ENCODE measurements at regions not wholly inside any gene's neighbourhood (a gene's known extent, or its start where the extent isn't known, plus 50 kb on each side); places are given as distances from the start of the nearest gene placed in this dataset.
A peak's percentile ranks its signal among the peaks of the same experiment; 100 is the strongest.

DNA sequence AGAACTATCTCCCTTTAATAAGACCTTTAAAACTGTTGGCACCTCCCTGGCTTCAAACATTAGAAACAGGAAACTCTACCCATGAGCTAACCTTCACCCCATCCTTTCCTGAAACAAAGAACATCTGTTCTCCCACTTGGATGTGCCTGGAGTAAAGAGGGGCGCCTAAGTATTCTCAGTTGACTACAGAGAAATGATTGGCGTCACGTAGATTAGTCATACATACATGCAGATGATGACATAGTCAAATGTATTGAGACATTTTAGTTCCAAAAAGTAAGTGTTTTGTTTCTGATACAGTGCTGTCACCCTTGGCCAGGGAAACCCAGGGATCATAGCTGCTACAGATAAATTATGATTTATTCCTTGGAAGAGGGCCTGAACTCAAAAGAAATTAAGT is 260.0 kb upstream of the PLEKHG7 start:
- no peak overlapping the region for H3K4me3 Mint-ChIP-seq
- peaks cover 8 to 26% of the 10 kb centered on the region in 2 donors for H3K4me1 Mint-ChIP-seq

DNA sequence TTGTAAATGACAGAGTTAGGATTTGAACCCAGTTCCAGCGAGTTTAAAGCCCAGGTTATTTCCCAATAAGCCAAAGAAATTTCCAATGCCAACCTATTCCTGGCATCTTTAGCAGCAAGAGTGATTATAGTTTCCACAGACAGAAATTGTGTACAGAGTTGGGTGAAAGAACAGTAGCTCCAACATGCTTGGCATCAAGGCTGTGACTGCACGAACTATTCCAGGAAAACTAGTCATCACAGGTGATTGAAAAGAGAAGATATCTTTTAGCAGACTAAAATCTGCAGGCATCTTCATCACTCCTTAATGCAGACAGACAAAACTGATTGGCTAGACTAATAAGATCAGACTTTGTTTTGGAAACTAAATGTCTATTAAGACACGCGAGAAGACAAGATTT is 262.7 kb upstream of the PLEKHG7 start:
- DNase-seq (no peak), ATAC-seq (no peak)
- Mint-ChIP-seq H3K4me1 (peaks cover 6 to 26% of the 10 kb centered on the region in 2 donors), H3K27me3 (ENCODE audit: low read depth in 2 of 2) (peaks cover 0 to 3% of the 10 kb centered on the region in 2 donors), H3K36me3 (no peaks in the 10 kb centered on the region), H3K9me3 (no peaks in the 10 kb centered on the region), H3K27ac (no peak overlapping the region), H3K4me3 (no peak overlapping the region)
- H3K4me3 ChIP-seq (ENCODE audit: low read length) = no peak overlapping the region
- TF ChIP-seq, protein P1, sequence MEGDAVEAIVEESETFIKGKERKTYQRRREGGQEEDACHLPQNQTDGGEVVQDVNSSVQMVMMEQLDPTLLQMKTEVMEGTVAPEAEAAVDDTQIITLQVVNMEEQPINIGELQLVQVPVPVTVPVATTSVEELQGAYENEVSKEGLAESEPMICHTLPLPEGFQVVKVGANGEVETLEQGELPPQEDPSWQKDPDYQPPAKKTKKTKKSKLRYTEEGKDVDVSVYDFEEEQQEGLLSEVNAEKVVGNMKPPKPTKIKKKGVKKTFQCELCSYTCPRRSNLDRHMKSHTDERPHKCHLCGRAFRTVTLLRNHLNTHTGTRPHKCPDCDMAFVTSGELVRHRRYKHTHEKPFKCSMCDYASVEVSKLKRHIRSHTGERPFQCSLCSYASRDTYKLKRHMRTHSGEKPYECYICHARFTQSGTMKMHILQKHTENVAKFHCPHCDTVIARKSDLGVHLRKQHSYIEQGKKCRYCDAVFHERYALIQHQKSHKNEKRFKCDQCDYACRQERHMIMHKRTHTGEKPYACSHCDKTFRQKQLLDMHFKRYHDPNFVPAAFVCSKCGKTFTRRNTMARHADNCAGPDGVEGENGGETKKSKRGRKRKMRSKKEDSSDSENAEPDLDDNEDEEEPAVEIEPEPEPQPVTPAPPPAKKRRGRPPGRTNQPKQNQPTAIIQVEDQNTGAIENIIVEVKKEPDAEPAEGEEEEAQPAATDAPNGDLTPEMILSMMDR (IDR thresholded peaks at IDR 0.05) = no peak
- H3K4me1 ChIP-seq (ENCODE audit: control insufficient read depth, insufficient read depth, low read length) = peaks cover 2% of the 10 kb centered on the region
- intact Hi-C loops (cut with micrococcal nuclease) = no loop called here
- H3K27ac ChIP-seq (ENCODE audit: low read length) = no peak overlapping the region
- H3K36me3 ChIP-seq (ENCODE audit: control insufficient read depth, insufficient read depth, low read length) = no peaks in the 10 kb centered on the region
- H3K9me3 ChIP-seq (ENCODE audit: control insufficient read depth, insufficient read depth, low read length) = no peaks in the 10 kb centered on the region
- H3K27me3 ChIP-seq (ENCODE audit: control insufficient read depth, insufficient read depth, low read length) = no peaks in the 10 kb centered on the region
- WGBS (ENCODE audit: insufficient coverage) = 94% methylated on average over 2 of the region's 4 CpGs

More for the DNA sequence above, 260.0 kb upstream of the PLEKHG7 start:
- intact Hi-C loops (cut with micrococcal nuclease) = no loop called here
- DNase-seq (no peak), ATAC-seq (no peak)
- Mint-ChIP-seq H3K9me3 (no peaks in the 10 kb centered on the region), H3K36me3 (peaks cover 6% of the 10 kb centered on the region), H3K27ac (no peak overlapping the region), H3K27me3 (ENCODE audit: low read depth in 2 of 2) (peaks cover 3 to 6% of the 10 kb centered on the region in 2 donors)
- H3K36me3 ChIP-seq (ENCODE audit: control insufficient read depth, insufficient read depth, low read length) = no peaks in the 10 kb centered on the region
- WGBS (ENCODE audit: insufficient coverage) = 96% methylated on average over 3 of the region's 3 CpGs
- H3K4me3 ChIP-seq (ENCODE audit: low read length) = no peak overlapping the region
- no peaks in the 10 kb centered on the region for H3K9me3 ChIP-seq (ENCODE audit: control insufficient read depth, insufficient read depth, low read length)
- H3K27ac ChIP-seq (ENCODE audit: low read length) = no peak overlapping the region
- no peaks in the 10 kb centered on the region for H3K27me3 ChIP-seq (ENCODE audit: control insufficient read depth, insufficient read depth, low read length)
- TF ChIP-seq, protein P1 (IDR thresholded peaks at IDR 0.05) = no peak
- peaks cover 9% of the 10 kb centered on the region for H3K4me1 ChIP-seq (ENCODE audit: control insufficient read depth, insufficient read depth, low read length)

DNA sequence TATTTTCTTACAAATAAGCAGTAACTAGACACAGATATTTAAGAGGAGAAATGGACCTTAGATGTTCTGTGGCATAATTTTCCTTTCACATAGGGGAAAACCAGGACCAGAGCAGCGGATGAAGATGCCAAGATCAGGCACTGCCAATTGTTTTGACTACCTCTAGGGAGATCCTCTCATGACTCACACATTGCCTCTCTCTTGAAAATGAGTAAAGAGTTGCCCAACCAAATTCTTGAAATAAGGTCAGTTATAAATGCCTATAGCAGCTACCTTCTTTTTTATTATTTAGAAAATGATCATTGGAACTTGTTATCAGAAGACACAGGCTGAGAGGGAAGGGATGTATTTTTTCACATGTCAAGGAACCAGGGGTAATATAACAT is 263.4 kb upstream of the PLEKHG7 start:
- peaks cover 0 to 3% of the 10 kb centered on the region in 2 donors for H3K27me3 Mint-ChIP-seq (ENCODE audit: low read depth in 2 of 2)
- H3K4me3 Mint-ChIP-seq = no peak overlapping the region
- TF ChIP-seq, protein P1 (IDR thresholded peaks at IDR 0.05) = no peak
- peaks cover 6% of the 10 kb centered on the region for H3K4me1 ChIP-seq (ENCODE audit: control insufficient read depth, insufficient read depth, low read length)
- H3K9me3 Mint-ChIP-seq = peaks cover 0 to 2% of the 10 kb centered on the region in 2 donors
- H3K27me3 ChIP-seq (ENCODE audit: control insufficient read depth, insufficient read depth, low read length) = no peaks in the 10 kb centered on the region
- no peak overlapping the region for H3K27ac Mint-ChIP-seq
- H3K36me3 ChIP-seq (ENCODE audit: control insufficient read depth, insufficient read depth, low read length) = no peaks in the 10 kb centered on the region
- H3K27ac ChIP-seq (ENCODE audit: low read length) = peak overlapping the region; percentile 16
- WGBS (ENCODE audit: insufficient coverage) = 91% methylated on average over 1 of the region's 1 CpG
- ATAC-seq (no peak), DNase-seq (no peak)
- no peaks in the 10 kb centered on the region for H3K36me3 Mint-ChIP-seq
- H3K4me3 ChIP-seq (ENCODE audit: low read length) = no peak overlapping the region
- intact Hi-C loops (cut with micrococcal nuclease) = no loop called here
- H3K9me3 ChIP-seq (ENCODE audit: control insufficient read depth, insufficient read depth, low read length) = no peaks in the 10 kb centered on the region
- peaks cover 12 to 33% of the 10 kb centered on the region in 2 donors for H3K4me1 Mint-ChIP-seq

Data from natural killer cell (primary cell).